ENCODE measurements at regions not wholly inside any gene's neighbourhood (a gene's known extent, or its start where the extent isn't known, plus 50 kb on each side); places are given as distances from the start of the nearest gene placed in this dataset.

GRCh38 chr2:153098073-153098472, 379.7 kb downstream of the ARL6IP6 start:
- TF ChIP-seq EZH2 (IDR thresholded peaks at IDR 0.05; ENCODE audit: low read length, missing control alignments) (no peak), CTCF (conservative IDR thresholded peaks at IDR 0.05 in 1 of 2, IDR thresholded peaks at IDR 0.05 in 1 of 2; ENCODE audit: low read depth in 1 of 2, low read length in 2 of 2) (no peak)
- no peak overlapping the region for H3K9ac ChIP-seq (ENCODE audit: insufficient read depth, low read length)
- no peak for DNase-seq (ENCODE audit: low read depth in 2 of 2)
- no peak overlapping the region for H2AFZ ChIP-seq (ENCODE audit: low read length)
- H4K20me1 ChIP-seq (ENCODE audit: control insufficient read depth, extremely low read depth, insufficient read depth, low read length): no peaks in the 10 kb centered on the region
- no peaks in the 10 kb centered on the region for H3K9me3 ChIP-seq (ENCODE audit: control insufficient read depth, insufficient read depth, low read depth, low read length)
- no peak overlapping the region for H3K27ac ChIP-seq (ENCODE audit: insufficient read depth, low read length)
- H3K27me3 ChIP-seq (ENCODE audit: control insufficient read depth, insufficient read depth, low read length): no peaks in the 10 kb centered on the region
- no peaks in the 10 kb centered on the region for H3K79me2 ChIP-seq (ENCODE audit: control insufficient read depth, insufficient read depth, low read length)
- H3K4me2 ChIP-seq (ENCODE audit: extremely low read depth, insufficient read depth, low read length): no peak overlapping the region
- no peak overlapping the region for H3K4me3 ChIP-seq (replicated peaks in 1 of 4; ENCODE audit: control extremely low read depth in 1 of 4, insufficient read depth in 1 of 4, low read depth in 3 of 4, low read length in 4 of 4)
- H3K36me3 ChIP-seq (ENCODE audit: control insufficient read depth, insufficient read depth, low read length): no peaks in the 10 kb centered on the region
- H3K4me1 ChIP-seq (ENCODE audit: control insufficient read depth, extremely low read depth, insufficient read depth, low read length): no peaks in the 10 kb centered on the region

- no peaks in the 10 kb centered on the region for H3K36me3 ChIP-seq (ENCODE audit: control insufficient read depth, insufficient read depth, low read length)
- H3K4me3 ChIP-seq (replicated peaks in 1 of 4; ENCODE audit: control extremely low read depth in 1 of 4, insufficient read depth in 1 of 4, low read depth in 3 of 4, low read length in 4 of 4): no peak overlapping the region
- DNase-seq (ENCODE audit: low read depth in 2 of 2): no peak
- H3K79me2 ChIP-seq (ENCODE audit: control insufficient read depth, insufficient read depth, low read length): no peaks in the 10 kb centered on the region
- TF ChIP-seq CTCF (conservative IDR thresholded peaks at IDR 0.05 in 1 of 2, IDR thresholded peaks at IDR 0.05 in 1 of 2; ENCODE audit: low read depth in 1 of 2, low read length in 2 of 2) (no peak), EZH2 (IDR thresholded peaks at IDR 0.05; ENCODE audit: low read length, missing control alignments) (no peak)
- no peaks in the 10 kb centered on the region for H3K4me1 ChIP-seq (ENCODE audit: control insufficient read depth, extremely low read depth, insufficient read depth, low read length)
- H3K9ac ChIP-seq (ENCODE audit: insufficient read depth, low read length): no peak overlapping the region
- H2AFZ ChIP-seq (ENCODE audit: low read length): no peak overlapping the region
- H3K4me2 ChIP-seq (ENCODE audit: extremely low read depth, insufficient read depth, low read length): no peak overlapping the region
- no peaks in the 10 kb centered on the region for H3K9me3 ChIP-seq (ENCODE audit: control insufficient read depth, insufficient read depth, low read depth, low read length)
- H3K27me3 ChIP-seq (ENCODE audit: control insufficient read depth, insufficient read depth, low read length): no peaks in the 10 kb centered on the region
- H3K27ac ChIP-seq (ENCODE audit: insufficient read depth, low read length): no peak overlapping the region
- no peaks in the 10 kb centered on the region for H4K20me1 ChIP-seq (ENCODE audit: control insufficient read depth, extremely low read depth, insufficient read depth, low read length)
Measured at GRCh38 chr2:153096272-153096671, 377.9 kb downstream of the ARL6IP6 start.

- Histone ChIP-seq H3K9me3 (ENCODE audit: control insufficient read depth, insufficient read depth, low read depth, low read length) (no peaks in the 10 kb centered on the region), H3K9ac (ENCODE audit: insufficient read depth, low read length) (no peak overlapping the region), H3K79me2 (ENCODE audit: control insufficient read depth, insufficient read depth, low read length) (no peaks in the 10 kb centered on the region), H3K27ac (ENCODE audit: insufficient read depth, low read length) (no peak overlapping the region), H3K36me3 (ENCODE audit: control insufficient read depth, insufficient read depth, low read length) (no peaks in the 10 kb centered on the region), H3K4me3 (replicated peaks in 1 of 4; ENCODE audit: control extremely low read depth in 1 of 4, insufficient read depth in 1 of 4, low read depth in 3 of 4, low read length in 4 of 4) (no peak overlapping the region), H3K4me2 (ENCODE audit: extremely low read depth, insufficient read depth, low read length) (no peak overlapping the region), H3K27me3 (ENCODE audit: control insufficient read depth, insufficient read depth, low read length) (no peaks in the 10 kb centered on the region), H4K20me1 (ENCODE audit: control insufficient read depth, extremely low read depth, insufficient read depth, low read length) (no peaks in the 10 kb centered on the region), H3K4me1 (ENCODE audit: control insufficient read depth, extremely low read depth, insufficient read depth, low read length) (no peaks in the 10 kb centered on the region), H2AFZ (ENCODE audit: low read length) (no peak overlapping the region)
- DNase-seq (ENCODE audit: low read depth in 2 of 2): no peak
- no peak for TF ChIP-seq CTCF (conservative IDR thresholded peaks at IDR 0.05 in 1 of 2, IDR thresholded peaks at IDR 0.05 in 1 of 2; ENCODE audit: low read depth in 1 of 2, low read length in 2 of 2)
- no peak for TF ChIP-seq EZH2 (IDR thresholded peaks at IDR 0.05; ENCODE audit: low read length, missing control alignments)
Measured at GRCh38 chr2:153091344-153091743, 372.9 kb downstream of the ARL6IP6 start.

Data from fibroblast of lung (primary cell).